Right lobe of liver (tissue), 4 donors: ENCODE measurements at regions not wholly inside any gene's neighbourhood (a gene's known extent, or its start where the extent isn't known, plus 50 kb on each side); places are given as distances from the start of the nearest gene placed in this dataset.

Experiments used
- POLR2A ChIP-seq: fragments of 450-650 bp; IDR thresholded peaks from one replicate; pipeline ENCODE4 v1.6.1; 2017; ENCODE audit warnings: antibody characterized with exemption, mild to moderate bottlenecking
- TF ChIP-seq, protein P1 (sequence below), 4 donors: fragments of 200-600 bp in 3 of 4; fragments of 450-650 bp in 1 of 4; IDR thresholded peaks; one replicate each; pipeline versions ENCODE4 v1.5.1 to v1.8.0; 2016 to 2022; ENCODE audit warnings: antibody characterized with exemption in 4 of 4, mild to moderate bottlenecking in 2 of 4
- donor health status: DM: no; HTN: no; CAD: no.
- donor health status: DM: no; HTN: no; CAD: no.
- donor health status: DM: no; HTN: yes; CAD: no.

- TF ChIP-seq, protein P1, sequence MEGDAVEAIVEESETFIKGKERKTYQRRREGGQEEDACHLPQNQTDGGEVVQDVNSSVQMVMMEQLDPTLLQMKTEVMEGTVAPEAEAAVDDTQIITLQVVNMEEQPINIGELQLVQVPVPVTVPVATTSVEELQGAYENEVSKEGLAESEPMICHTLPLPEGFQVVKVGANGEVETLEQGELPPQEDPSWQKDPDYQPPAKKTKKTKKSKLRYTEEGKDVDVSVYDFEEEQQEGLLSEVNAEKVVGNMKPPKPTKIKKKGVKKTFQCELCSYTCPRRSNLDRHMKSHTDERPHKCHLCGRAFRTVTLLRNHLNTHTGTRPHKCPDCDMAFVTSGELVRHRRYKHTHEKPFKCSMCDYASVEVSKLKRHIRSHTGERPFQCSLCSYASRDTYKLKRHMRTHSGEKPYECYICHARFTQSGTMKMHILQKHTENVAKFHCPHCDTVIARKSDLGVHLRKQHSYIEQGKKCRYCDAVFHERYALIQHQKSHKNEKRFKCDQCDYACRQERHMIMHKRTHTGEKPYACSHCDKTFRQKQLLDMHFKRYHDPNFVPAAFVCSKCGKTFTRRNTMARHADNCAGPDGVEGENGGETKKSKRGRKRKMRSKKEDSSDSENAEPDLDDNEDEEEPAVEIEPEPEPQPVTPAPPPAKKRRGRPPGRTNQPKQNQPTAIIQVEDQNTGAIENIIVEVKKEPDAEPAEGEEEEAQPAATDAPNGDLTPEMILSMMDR (IDR thresholded peaks at IDR 0.05), result no peak
- no peak for TF ChIP-seq POLR2A
Measured at GRCh38 chr5:19319252-19319651, 668.7 kb downstream of the CDH18 start.
